GM19043 (cell line): ENCODE measurements at regions not wholly inside any gene's neighbourhood (a gene's known extent, or its start where the extent isn't known, plus 50 kb on each side); places are given as distances from the start of the nearest gene placed in this dataset.
"Not testable (repeated sequence)": the region's sequence is repeated elsewhere in the genome, so short reads cannot be mapped to it uniquely, and the experiment has no call there.

Experiments used
- ATAC-seq: cut with Tn5 transposase; IDR thresholded peaks from one replicate; pipeline ENCODE4 v1.9.1; 2021; ENCODE audit warnings: low read depth; ENCODE audit not compliant: unreplicated experiment

- ATAC-seq = no peak
These were observed 123.1 kb downstream of the VEGFA start for GRCh38 chr6:43893073-43893472.

- ATAC-seq = no peak
These were observed 121.3 kb downstream of the VEGFA start for GRCh38 chr6:43891072-43891870.

- no peak for ATAC-seq
These were observed 120.4 kb downstream of the VEGFA start for GRCh38 chr6:43890197-43891062.

- ATAC-seq = no peak
These were observed 118.1 kb downstream of the VEGFA start for GRCh38 chr6:43887906-43888683.

GRCh38 chr6:43887340-43887858 lies 117.4 kb downstream of the VEGFA start:
- ATAC-seq = no peak

- ATAC-seq = no peak
These were observed 116.8 kb downstream of the VEGFA start for GRCh38 chr6:43886717-43887339.

- ATAC-seq = no peak
These were observed 116.1 kb downstream of the VEGFA start for GRCh38 chr6:43886067-43886461.

- no peak for ATAC-seq
These were observed 115.5 kb downstream of the VEGFA start for GRCh38 chr6:43885399-43886066.

GRCh38 chr6:43884652-43885022 lies 114.6 kb downstream of the VEGFA start:
- no peak for ATAC-seq

- ATAC-seq = peak; percentile 96
These were observed 114.0 kb downstream of the VEGFA start for GRCh38 chr6:43883847-43884651.

GRCh38 chr6:43882690-43883448 lies 112.9 kb downstream of the VEGFA start:
- not testable (repeated sequence) for ATAC-seq

- ATAC-seq = no peak
These were observed 110.5 kb downstream of the VEGFA start for GRCh38 chr6:43880236-43881137.

GRCh38 chr6:43879722-43880121 lies 109.7 kb downstream of the VEGFA start:
- no peak for ATAC-seq

- ATAC-seq = no peak
These were observed 108.9 kb downstream of the VEGFA start for GRCh38 chr6:43878823-43879495.

GRCh38 chr6:43878127-43878634 lies 108.2 kb downstream of the VEGFA start:
- ATAC-seq = no peak

GRCh38 chr6:43877463-43878126 lies 107.6 kb downstream of the VEGFA start:
- no peak for ATAC-seq
